H1 (cell line): ENCODE measurements at regions not wholly inside any gene's neighbourhood (a gene's known extent, or its start where the extent isn't known, plus 50 kb on each side); places are given as distances from the start of the nearest gene placed in this dataset.

ENCODE experiments used
- CTCF ChIA-PET: fragments of 300-600 bp; sonication (Branson Sonifier 250); formaldehyde crosslinking; loops from one replicate; lab custom pipeline; 2021; ENCODE audit not compliant: partially characterized antibody; lab: Charles Lee
- POLR2A ChIA-PET: fragments of 300-600 bp; sonication (Branson Sonifier 250); formaldehyde crosslinking; loops from one replicate; lab custom pipeline; 2021; ENCODE audit warnings: inconsistent platforms; ENCODE audit not compliant: partially characterized antibody; lab: Charles Lee
- DNase-seq, 2 experiments: peaks; one replicate each; pipeline versions ENCODE4 v3.0.0 to v3.0.0-alpha.2; 2010 to 2022; ENCODE audit warnings: low spot score in 2 of 2, low read depth in 1 of 2, mixed read lengths in 1 of 2
- FAIRE-seq: peaks from 2 replicates; lab custom pipeline; 2011; peaks lifted over from hg19 to GRCh38; lab: Jason Lieb, UNC
- H2AFZ ChIP-seq: 2 replicates; pipeline ENCODE4 v1.8.1; 2012; ENCODE audit warnings: low read length, inconsistent platforms
- H2AK5ac ChIP-seq: 2 replicates; pipeline ENCODE4 v1.6.1; 2013; ENCODE audit warnings: low read depth, low read length
- H2BK120ac ChIP-seq: replicated peaks from 2 replicates; pipeline ENCODE3; 2013; ENCODE audit warnings: low read depth, low read length, inconsistent platforms
- H2BK12ac ChIP-seq: 2 replicates; pipeline ENCODE4 v1.6.1; 2013; ENCODE audit warnings: low read depth, low read length
- H2BK15ac ChIP-seq: 2 replicates; pipeline ENCODE4 v1.6.1; 2013; ENCODE audit warnings: low read length
- H2BK20ac ChIP-seq: 2 replicates; pipeline ENCODE4 v1.6.1; 2013; ENCODE audit warnings: low read length
- H2BK5ac ChIP-seq: 2 replicates; pipeline ENCODE4 v1.6.1; 2013; ENCODE audit warnings: low read depth, low read length
- H3K14ac ChIP-seq: 2 replicates; pipeline ENCODE4 v1.6.1; 2013; ENCODE audit warnings: inconsistent platforms; ENCODE audit not compliant: insufficient read length
- H3K18ac ChIP-seq: 2 replicates; pipeline ENCODE4 v1.6.1; 2013; ENCODE audit warnings: low read length; ENCODE audit errors: extremely low read depth
- H3K23ac ChIP-seq: 2 replicates; pipeline ENCODE4 v1.6.1; 2013; ENCODE audit warnings: inconsistent platforms; ENCODE audit not compliant: insufficient read length
- H3K23me2 ChIP-seq: 2 replicates; pipeline ENCODE4 v1.6.1; 2013; ENCODE audit warnings: low read depth, low read length
- H3K27ac ChIP-seq: 2 replicates; pipeline ENCODE4 v1.6.1; 2011; ENCODE audit warnings: low read depth, low read length, inconsistent platforms
- H3K27me3 ChIP-seq, 4 experiments: replicated peaks in 1 of 4; 1 replicate in 1 of 4; 2 replicates in 3 of 4; pipeline versions ENCODE4 v1.6.1 to v1.8.1; 2011 to 2013; ENCODE audit warnings: low read length in 3 of 4, mild to moderate bottlenecking in 3 of 4, inconsistent platforms in 2 of 4, mixed read lengths in 2 of 4, moderate library complexity in 1 of 4; ENCODE audit not compliant: control insufficient read depth in 3 of 4, insufficient read depth in 3 of 4; ENCODE audit errors: extremely low read depth in 1 of 4
- H3K36me3 ChIP-seq, 4 experiments: 2 replicates each; pipeline versions ENCODE4 v1.6.1 to v1.8.1; 2011 to 2013; ENCODE audit warnings: mild to moderate bottlenecking in 4 of 4, low read length in 3 of 4, moderate library complexity in 2 of 4, control low read depth in 1 of 4, inconsistent platforms in 1 of 4; ENCODE audit not compliant: insufficient read depth in 4 of 4, control insufficient read depth in 2 of 4
- H3K4ac ChIP-seq: replicated peaks from 2 replicates; pipeline ENCODE3; 2013; ENCODE audit warnings: low read length, low read depth, mixed read lengths, inconsistent platforms; ENCODE audit not compliant: insufficient read length
- H3K4me1 ChIP-seq, 4 experiments: replicated peaks in 1 of 4; 1 replicate in 1 of 4; 2 replicates in 3 of 4; pipeline versions ENCODE4 v1.6.1 to v1.8.1; 2011 to 2013; ENCODE audit warnings: low read length in 3 of 4, inconsistent platforms in 2 of 4, mixed read lengths in 1 of 4; ENCODE audit not compliant: insufficient read depth in 4 of 4, control insufficient read depth in 3 of 4
- H3K4me2 ChIP-seq, 2 experiments: 2 replicates each; pipeline versions ENCODE4 v1.6.1 to v1.8.1; 2011 to 2013; ENCODE audit warnings: low read depth in 2 of 2, low read length in 2 of 2, control low read depth in 1 of 2, inconsistent platforms in 1 of 2, mild to moderate bottlenecking in 1 of 2; ENCODE audit not compliant: insufficient read depth in 1 of 2
- H3K4me3 ChIP-seq, 4 experiments: fragments of 200-600, 300-600 bp in 1 of 4; sonication (generic), shearing (Covaris generic), sonication (Bioruptor Twin) in 1 of 4; 2 replicates each; pipeline versions ENCODE4 v1.5.1 to v1.8.1; 2011 to 2016; ENCODE audit warnings: low read length in 4 of 4, low read depth in 3 of 4, control low read depth in 2 of 4, inconsistent platforms in 2 of 4, mild to moderate bottlenecking in 2 of 4, mixed read lengths in 1 of 4, moderate library complexity in 1 of 4; ENCODE audit not compliant: insufficient read depth in 2 of 4; ENCODE audit errors: extremely low read depth in 1 of 4
- H3K56ac ChIP-seq: replicated peaks from 2 replicates; pipeline ENCODE3; 2013; ENCODE audit warnings: low read depth, mild to moderate bottlenecking, mixed read lengths, low read length, inconsistent platforms; ENCODE audit not compliant: insufficient read length
- H3K79me1 ChIP-seq: 2 replicates; pipeline ENCODE4 v1.6.1; 2013; ENCODE audit warnings: low read depth, low read length, control low read depth
- H3K79me2 ChIP-seq, 2 experiments: 2 replicates each; pipeline versions ENCODE4 v1.6.1 to v1.8.1; 2012 to 2013; ENCODE audit warnings: low read length in 2 of 2, mild to moderate bottlenecking in 2 of 2, inconsistent platforms in 1 of 2; ENCODE audit not compliant: insufficient read depth in 2 of 2, control insufficient read depth in 1 of 2
- H3K9ac ChIP-seq, 4 experiments: replicated peaks in 1 of 4; 1 replicate in 1 of 4; 2 replicates in 3 of 4; pipeline versions ENCODE4 v1.6.1 to v1.8.1; 2011 to 2013; ENCODE audit warnings: low read depth in 3 of 4, low read length in 3 of 4, control low read depth in 2 of 4, mild to moderate bottlenecking in 2 of 4, moderate library complexity in 2 of 4, inconsistent platforms in 1 of 4; ENCODE audit errors: extremely low read depth in 1 of 4
- H3K9me3 ChIP-seq, 2 experiments: 2 replicates each; pipeline versions ENCODE4 v1.6.1 to v1.8.1; 2012 to 2013; ENCODE audit warnings: mild to moderate bottlenecking in 2 of 2, moderate library complexity in 2 of 2, control low read depth in 1 of 2, inconsistent platforms in 1 of 2, low read depth in 1 of 2, low read length in 1 of 2, mixed read lengths in 1 of 2; ENCODE audit not compliant: insufficient read depth in 2 of 2
- H4K20me1 ChIP-seq, 2 experiments: replicated peaks in 1 of 2; 2 replicates each; pipeline versions ENCODE3 to v1.8.1; 2011 to 2013; ENCODE audit warnings: inconsistent platforms in 2 of 2, low read length in 2 of 2, mild to moderate bottlenecking in 1 of 2; ENCODE audit not compliant: insufficient read depth in 2 of 2, control insufficient read depth in 1 of 2
- H4K5ac ChIP-seq: 2 replicates; pipeline ENCODE4 v1.6.1; 2013; ENCODE audit warnings: low read length, low read depth, mixed read lengths, inconsistent platforms; ENCODE audit not compliant: insufficient read length
- H4K8ac ChIP-seq: 2 replicates; pipeline ENCODE4 v1.8.0; 2013; ENCODE audit warnings: mild to moderate bottlenecking, moderate library complexity, low read length, inconsistent platforms; ENCODE audit not compliant: insufficient read depth; ENCODE audit errors: extremely low read depth
- H4K91ac ChIP-seq: replicated peaks from 2 replicates; pipeline ENCODE3; 2013; ENCODE audit warnings: low read length, mixed read lengths, inconsistent platforms; ENCODE audit not compliant: insufficient read length
- E2F6 ChIP-seq: IDR thresholded peaks from 2 replicates; pipeline ENCODE4 v1.6.1; 2012; ENCODE audit warnings: inconsistent platforms
- WGBS, 2 experiments: shearing (Covaris generic) in 1 of 2; methylation state at CpG; one replicate each; pipeline versions ENCODE4 v1.1.6 to v1.1.7; 2013 to 2015; ENCODE audit warnings: low lambda C conversion rate in 2 of 2, mixed read lengths in 2 of 2, inconsistent platforms in 1 of 2, low coverage in 1 of 2, missing lambda C conversion rate in 1 of 2; ENCODE audit not compliant: insufficient replicate concordance in 2 of 2, insufficient coverage in 1 of 2, insufficient read length in 1 of 2; ENCODE audit errors: extremely low coverage in 1 of 2, missing lambda C conversion rate in 1 of 2; 5-methylcytosine and 5-hydroxymethylcytosine counted together

GRCh38 chr12:91985002-91985787, 160.5 kb downstream of the BTG1 start:
- Histone ChIP-seq H4K20me1 (no peaks in the 10 kb centered on the region), H3K27me3 (no peaks in the 10 kb centered on the region), H4K91ac (no peak overlapping the region), H3K9me3 (no peaks in the 10 kb centered on the region), H4K8ac (no peak overlapping the region), H3K36me3 (no peaks in the 10 kb centered on the region), H2BK5ac (no peak overlapping the region), H3K79me2 (no peaks in the 10 kb centered on the region), H2BK120ac (no peak overlapping the region), H3K56ac (no peak overlapping the region), H2BK12ac (no peak overlapping the region), H3K79me1 (no peaks in the 10 kb centered on the region), H3K14ac (no peak overlapping the region), H2AFZ (no peak overlapping the region), H3K4me1 (peaks cover 0 to 3% (median under 1%) of the 10 kb centered on the region in 4 experiments; a peak in 3 of 7 replicates), H4K5ac (no peak overlapping the region), H3K4ac (no peak overlapping the region), H2AK5ac (no peak overlapping the region), H2BK15ac (no peak overlapping the region), H3K4me3 (no peak overlapping the region), H2BK20ac (no peak overlapping the region), H3K27ac (no peak overlapping the region), H3K23me2 (no peaks in the 10 kb centered on the region), H3K9ac (no peak overlapping the region), H3K18ac (no peak overlapping the region), H3K4me2 (no peak overlapping the region), H3K23ac (no peak overlapping the region)
- ChIA-PET POLR2A (interaction anchor here (1.4 kb wide), 1 partner anchor 121 kb away, joined by 3 read pairs; no protein-coding TSS in a partner anchor), CTCF (interaction anchor here (0.7 to 0.9 kb wide), 2 partner anchors 603 to 849 kb away, joined by 3 read pairs; no protein-coding TSS in a partner anchor)
- no peak for DNase-seq
- no peak for FAIRE-seq
- WGBS, 2 experiments: 78% methylated on average over 8 of the region's 8 CpGs; no CpG with 5 or more reads in 1 of the 2 experiments
- TF ChIP-seq E2F6: no peak
